ENCODE measurements at regions not wholly inside any gene's neighbourhood (a gene's known extent, or its start where the extent isn't known, plus 50 kb on each side); places are given as distances from the start of the nearest gene placed in this dataset.
"Not testable (repeated sequence)": the region's sequence is repeated elsewhere in the genome, so short reads cannot be mapped to it uniquely, and the experiment has no call there.

GRCh38 chr13:88739195-88739594 lies 1068.0 kb downstream of the SLITRK5 start:
- no peak for DNase-seq

GRCh38 chr13:88744289-88744688 lies 1073.1 kb downstream of the SLITRK5 start:
- no peak for DNase-seq

GRCh38 chr13:88745011-88745410 lies 1073.8 kb downstream of the SLITRK5 start:
- no peak for DNase-seq

- no peak for DNase-seq
Observed at GRCh38 chr13:88752041-88752440, 1080.9 kb downstream of the SLITRK5 start.

- DNase-seq, result no peak
Observed at GRCh38 chr13:88754141-88754540, 1083.0 kb downstream of the SLITRK5 start.

GRCh38 chr13:88761145-88761544 lies 1090.0 kb downstream of the SLITRK5 start:
- no peak for DNase-seq

- DNase-seq, result no peak
Observed at GRCh38 chr13:88764103-88764502, 1092.9 kb downstream of the SLITRK5 start.

GRCh38 chr13:88800505-88800904 lies 1129.3 kb downstream of the SLITRK5 start:
- peak; percentile 15 for DNase-seq

- no peak for DNase-seq
Observed at GRCh38 chr13:88801361-88801760, 1130.2 kb downstream of the SLITRK5 start.

- DNase-seq, result no peak
Observed at GRCh38 chr13:88802886-88803285, 1131.7 kb downstream of the SLITRK5 start.

- no peak for DNase-seq
Observed at GRCh38 chr13:88806438-88806837, 1135.3 kb downstream of the SLITRK5 start.

GRCh38 chr13:88817560-88817959 lies 1146.4 kb downstream of the SLITRK5 start:
- DNase-seq, result no peak

- no peak for DNase-seq
Observed at GRCh38 chr13:88823114-88823513, 1151.9 kb downstream of the SLITRK5 start.

- DNase-seq, result no peak
Observed at GRCh38 chr13:88824218-88824617, 1153.0 kb downstream of the SLITRK5 start.

GRCh38 chr13:88840085-88840484 lies 1168.9 kb downstream of the SLITRK5 start:
- no peak for DNase-seq

GRCh38 chr13:88852293-88852692 lies 1181.1 kb downstream of the SLITRK5 start:
- DNase-seq, result not testable (repeated sequence)

- DNase-seq, result peak; percentile 59
Observed at GRCh38 chr13:88857256-88857655, 1186.1 kb downstream of the SLITRK5 start.

GRCh38 chr13:88862095-88862620 lies 1191.0 kb downstream of the SLITRK5 start:
- peak; percentile 74 for DNase-seq

GRCh38 chr13:88863116-88863515 lies 1191.9 kb downstream of the SLITRK5 start:
- DNase-seq, result no peak

GRCh38 chr13:88866195-88866594 lies 1195.0 kb downstream of the SLITRK5 start:
- no peak for DNase-seq

- DNase-seq, result no peak
Observed at GRCh38 chr13:88883741-88884140, 1212.6 kb downstream of the SLITRK5 start.

GRCh38 chr13:88887045-88887662 lies 1216.0 kb downstream of the SLITRK5 start:
- DNase-seq, result no peak

GRCh38 chr13:88895261-88895941 lies 1224.2 kb downstream of the SLITRK5 start:
- DNase-seq, result no peak

- DNase-seq, result no peak
Observed at GRCh38 chr13:88896466-88896865, 1225.3 kb downstream of the SLITRK5 start.

Measured in DMS53 (cell line).